Common myeloid progenitor, CD34-positive (primary cell): ENCODE measurements at regions not wholly inside any gene's neighbourhood (a gene's known extent, or its start where the extent isn't known, plus 50 kb on each side); places are given as distances from the start of the nearest gene placed in this dataset.
A peak's percentile ranks its signal among the peaks of the same experiment; 100 is the strongest.

Experiments
- CTCF ChIA-PET: fragments of 350-600 bp; sonication (Branson Sonifier 250); formaldehyde crosslinking; loops from one replicate; lab custom pipeline; 2021; ENCODE audit warnings: antibody characterized with exemption; lab: Charles Lee
- POLR2A ChIA-PET: fragments of 350-600 bp; sonication (Branson Sonifier 250); formaldehyde crosslinking; loops from one replicate; lab custom pipeline; 2021; ENCODE audit warnings: antibody characterized with exemption; lab: Charles Lee
- DNase-seq, 3 donors: peaks; one replicate each; pipeline versions ENCODE4 v3.0.0 to v3.0.0-alpha.2; 2013
- H3K27ac ChIP-seq, 2 experiments: 1 replicate in 1 of 2; 2 replicates in 1 of 2; pipeline ENCODE4 v1.7.0; 2013; ENCODE audit warnings: inconsistent platforms in 2 of 2, low read length in 2 of 2, mild to moderate bottlenecking in 2 of 2, low read depth in 1 of 2, moderate library complexity in 1 of 2; ENCODE audit not compliant: severe bottlenecking in 2 of 2, insufficient read depth in 1 of 2, poor library complexity in 1 of 2
- H3K27me3 ChIP-seq, 5 experiments: replicated peaks in 2 of 5; 1 replicate in 3 of 5; 2 replicates in 2 of 5; pipeline versions ENCODE4 v1.6.1 to v1.7.0; 2013; ENCODE audit warnings: low read length in 4 of 5, mild to moderate bottlenecking in 2 of 5, moderate library complexity in 2 of 5, inconsistent platforms in 1 of 5; ENCODE audit not compliant: insufficient read depth in 5 of 5, control insufficient read depth in 4 of 5
- H3K36me3 ChIP-seq, 4 experiments: 1 replicate in 2 of 4; 2 replicates in 2 of 4; pipeline versions ENCODE4 v1.6.1 to v1.7.0; 2013; ENCODE audit warnings: low read length in 3 of 4, control low read depth in 1 of 4, mild to moderate bottlenecking in 1 of 4; ENCODE audit not compliant: control insufficient read depth in 4 of 4, insufficient read depth in 4 of 4
- H3K4me1 ChIP-seq, 4 experiments: 1 replicate in 3 of 4; 2 replicates in 1 of 4; pipeline versions ENCODE4 v1.6.1 to v1.7.1; 2013; ENCODE audit warnings: low read length in 3 of 4, mild to moderate bottlenecking in 3 of 4, control low read depth in 1 of 4, inconsistent platforms in 1 of 4, moderate library complexity in 1 of 4; ENCODE audit not compliant: control insufficient read depth in 4 of 4, insufficient read depth in 4 of 4; ENCODE audit errors: control extremely low read depth in 1 of 4
- H3K4me3 ChIP-seq, 7 experiments: 1 replicate in 4 of 7; 2 replicates in 3 of 7; pipeline versions ENCODE4 v1.5.1 to v1.7.0; 2013; ENCODE audit warnings: mild to moderate bottlenecking in 7 of 7, low read length in 6 of 7, moderate library complexity in 6 of 7, inconsistent platforms in 2 of 7, low read depth in 2 of 7, control low read depth in 1 of 7; ENCODE audit not compliant: insufficient read depth in 4 of 7, control insufficient read depth in 1 of 7; ENCODE audit errors: extremely low read depth in 1 of 7
- H3K9me3 ChIP-seq, 5 experiments: 1 replicate in 4 of 5; 2 replicates in 1 of 5; pipeline versions ENCODE4 v1.6.1 to v1.7.1; 2013; ENCODE audit warnings: low read length in 4 of 5, mild to moderate bottlenecking in 2 of 5, inconsistent platforms in 1 of 5, low read depth in 1 of 5, moderate library complexity in 1 of 5; ENCODE audit not compliant: control insufficient read depth in 4 of 5, insufficient read depth in 2 of 5; ENCODE audit errors: control extremely low read depth in 1 of 5
- WGBS: methylation state at CpG from one replicate; pipeline ENCODE4 v1.1.5; 2013; ENCODE audit not compliant: insufficient coverage; 5-methylcytosine and 5-hydroxymethylcytosine counted together

DNA sequence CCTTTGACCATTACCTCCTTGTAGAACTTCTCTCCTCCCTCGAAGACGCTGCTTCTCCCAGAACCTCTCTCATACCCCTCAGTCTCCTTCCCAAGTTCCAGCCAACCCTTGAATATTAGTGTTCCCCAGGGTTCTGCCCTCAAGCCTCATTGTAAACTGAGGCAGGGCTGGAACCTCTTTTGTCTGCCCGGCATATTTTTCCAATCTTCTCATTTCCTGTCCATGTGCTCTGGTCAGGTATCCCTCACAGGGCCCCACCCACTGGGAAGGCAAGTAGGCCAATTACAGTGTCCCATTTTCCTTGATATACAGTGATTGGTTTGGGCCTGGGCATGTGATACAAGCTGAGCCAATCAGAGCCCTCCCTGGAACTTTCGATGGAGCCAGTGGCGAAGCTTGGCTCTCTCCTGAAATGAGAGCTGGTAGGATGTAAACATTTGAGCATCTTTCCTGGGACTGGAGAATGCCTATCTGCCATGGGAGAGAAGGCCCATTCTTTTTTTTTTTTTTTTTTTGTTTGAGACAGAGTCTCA, 57.1 kb upstream of the ID3 start:
- Histone ChIP-seq H3K27me3 (peaks cover 0 to 44% (median 19%) of the 10 kb centered on the region in 5 experiments), H3K4me3 (no peak overlapping the region), H3K27ac (no peak overlapping the region), H3K4me1 (peaks cover 1 to 16% (median 15%) of the 10 kb centered on the region in 4 experiments), H3K9me3 (no peaks in the 10 kb centered on the region), H3K36me3 (no peaks in the 10 kb centered on the region)
- ChIA-PET POLR2A (no interaction called here), CTCF (no interaction called here)
- 100% methylated on average over 4 of the region's 5 CpGs for WGBS
- no peak for DNase-seq

DNA sequence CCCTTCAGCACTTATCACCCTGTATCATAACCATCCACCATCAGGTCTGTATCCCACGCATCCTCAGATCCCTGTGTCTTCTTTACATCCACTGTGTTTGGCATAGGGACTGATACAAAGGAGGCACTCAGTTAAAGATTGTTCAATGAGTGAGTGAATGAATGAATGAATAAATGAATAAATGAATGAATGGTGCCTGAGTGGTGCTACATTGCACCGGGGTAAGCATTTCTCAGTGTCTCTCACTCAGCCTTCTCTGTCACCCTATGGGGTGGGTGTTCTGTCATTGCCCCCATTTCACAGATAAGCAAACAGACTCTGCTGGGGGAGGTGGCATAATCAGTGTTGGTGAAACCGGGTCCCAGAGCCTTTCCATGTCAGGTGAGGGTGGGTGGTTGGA, 56.6 kb upstream of the ID3 start:
- H3K36me3 ChIP-seq = no peaks in the 10 kb centered on the region
- DNase-seq = no peak
- CTCF ChIA-PET = no interaction called here
- H3K4me3 ChIP-seq = no peak overlapping the region
- peaks cover 1 to 16% (median 15%) of the 10 kb centered on the region in 4 experiments for H3K4me1 ChIP-seq
- peaks cover 0 to 40% (median 17%) of the 10 kb centered on the region in 5 experiments for H3K27me3 ChIP-seq
- POLR2A ChIA-PET = no interaction called here
- H3K27ac ChIP-seq = no peak overlapping the region
- no peaks in the 10 kb centered on the region for H3K9me3 ChIP-seq
- WGBS = no CpG with 5 or more reads among the region's 3 CpGs

- CTCF ChIA-PET = no interaction called here
These were observed 56.1 kb upstream of the ID3 start for GRCh38 chr1:23615423-23615822.

GRCh38 chr1:23614032-23614660, 54.8 kb upstream of the ID3 start:
- H3K4me3 ChIP-seq = no peak overlapping the region
- ChIA-PET POLR2A (no interaction called here), CTCF (interaction anchor here (1.4 kb wide), 1 partner anchor 24 kb away, joined by 3 read pairs; no protein-coding TSS in a partner anchor)
- H3K36me3 ChIP-seq = no peaks in the 10 kb centered on the region
- WGBS = 93% methylated on average over 6 of the region's 8 CpGs
- H3K27me3 ChIP-seq = peaks cover 0 to 26% (median 10%) of the 10 kb centered on the region in 5 experiments
- H3K9me3 ChIP-seq = no peaks in the 10 kb centered on the region
- peak overlapping the region in 1 of 2 experiments; percentile 22 for H3K27ac ChIP-seq
- peaks cover 1 to 12% (median 7%) of the 10 kb centered on the region in 4 experiments for H3K4me1 ChIP-seq
- peak in 1 of 3 donors; percentile 33 for DNase-seq

More at GRCh38 chr1:23615423-23615822, 56.1 kb upstream of the ID3 start:
- Histone ChIP-seq H3K27ac (no peak overlapping the region), H3K36me3 (no peaks in the 10 kb centered on the region), H3K9me3 (no peaks in the 10 kb centered on the region), H3K27me3 (peaks cover 0 to 36% (median 15%) of the 10 kb centered on the region in 5 experiments), H3K4me1 (peaks cover 1 to 16% (median 15%) of the 10 kb centered on the region in 4 experiments), H3K4me3 (no peak overlapping the region)
- POLR2A ChIA-PET = no interaction called here
- WGBS = 81% methylated on average over 6 of the region's 6 CpGs
- no peak for DNase-seq

DNA sequence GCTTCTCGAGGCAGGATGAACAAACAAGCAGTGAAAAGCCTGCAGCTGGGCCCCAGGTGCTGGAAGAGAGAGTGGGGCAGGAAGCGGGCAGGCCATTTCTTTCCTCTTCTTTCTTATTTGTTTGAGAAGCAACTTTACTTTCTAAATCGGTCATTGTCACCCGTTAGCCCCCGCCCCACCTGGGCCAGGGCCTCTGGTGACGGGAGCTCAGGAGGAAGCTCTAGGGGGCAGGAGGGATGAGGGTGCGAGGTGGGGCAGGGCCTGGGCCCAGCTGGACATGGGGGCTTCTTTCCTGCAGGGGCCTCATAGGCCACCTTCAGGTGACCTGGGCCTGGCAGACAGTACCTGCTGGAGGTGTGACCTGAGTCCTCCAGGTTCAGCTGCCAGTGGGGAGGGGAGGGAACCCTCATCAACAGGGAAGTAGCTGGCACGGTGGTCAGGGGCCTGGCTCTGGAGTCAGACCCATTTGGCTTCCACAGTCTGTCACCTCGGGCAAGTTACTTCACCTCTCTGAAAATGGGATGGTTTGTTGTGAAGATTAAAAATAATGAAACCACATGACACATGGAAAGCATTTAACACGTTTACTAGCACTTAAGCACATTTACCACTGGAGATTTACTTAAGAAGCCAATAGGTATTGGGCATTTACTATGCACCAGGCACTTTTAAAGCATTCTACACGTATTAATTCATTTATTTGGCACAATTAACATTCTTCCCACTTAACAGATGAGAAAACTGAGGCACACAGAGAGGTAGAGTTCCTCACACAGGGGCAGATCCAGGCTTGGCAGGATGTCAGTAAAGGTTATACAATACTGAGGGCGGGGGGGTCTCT, 54.1 kb upstream of the ID3 start:
- DNase-seq = peak in 2 of 3 donors; percentile 34 to 54
- H3K27ac ChIP-seq = peak overlapping the region in 1 of 2 experiments; percentile 22
- H3K27me3 ChIP-seq = peaks cover 0 to 18% (median 3%) of the 10 kb centered on the region in 5 experiments
- 70% methylated on average over 3 of the region's 12 CpGs for WGBS
- H3K9me3 ChIP-seq = no peaks in the 10 kb centered on the region
- H3K4me1 ChIP-seq = peaks cover 1 to 12% (median 6%) of the 10 kb centered on the region in 4 experiments
- POLR2A ChIA-PET = no interaction called here
- CTCF ChIA-PET = interaction anchor here (1.4 kb wide), 1 partner anchor 25 kb away, joined by 3 read pairs; no protein-coding TSS in a partner anchor
- H3K36me3 ChIP-seq = no peaks in the 10 kb centered on the region
- no peak overlapping the region for H3K4me3 ChIP-seq

GRCh38 chr1:23611601-23612327, 52.5 kb upstream of the ID3 start:
- Histone ChIP-seq H3K4me1 (peaks cover 1 to 12% (median 6%) of the 10 kb centered on the region in 4 experiments), H3K9me3 (no peaks in the 10 kb centered on the region), H3K36me3 (no peaks in the 10 kb centered on the region), H3K27me3 (peaks cover 0 to 10% (median 5%) of the 10 kb centered on the region in 5 experiments), H3K27ac (no peak overlapping the region), H3K4me3 (no peak overlapping the region)
- CTCF ChIA-PET = interaction anchor here (0.9 to 1.0 kb wide), 2 partner anchors 19 to 25 kb away, joined by 3 to 4 read pairs; no protein-coding TSS in a partner anchor
- POLR2A ChIA-PET = no interaction called here
- 90% methylated on average over 4 of the region's 4 CpGs for WGBS
- peak in 1 of 3 donors; percentile 41 for DNase-seq
